GM23338 (cell line): ENCODE measurements at regions not wholly inside any gene's neighbourhood (a gene's known extent, or its start where the extent isn't known, plus 50 kb on each side); places are given as distances from the start of the nearest gene placed in this dataset.

Source experiments
- ATAC-seq: fragments of 200-7000 bp; cut with Tn5 transposase; 3 replicates; pipeline ENCODE4 v1.9.1; 2020
- DNase-seq: peaks from one replicate; pipeline ENCODE4 v3.0.0-alpha.2; 2015; ENCODE audit warnings: low spot score
- H2AFZ ChIP-seq: fragments of 200-600 bp; sonication (generic); 2 replicates; pipeline ENCODE4 v1.8.0; 2016; ENCODE audit warnings: antibody characterized with exemption, mild to moderate bottlenecking, moderate library complexity
- H3F3A ChIP-seq: fragments of 200-600 bp; sonication (generic); replicated peaks from 2 replicates; pipeline ENCODE4 v1.8.0; 2017; ENCODE audit warnings: antibody characterized with exemption, mixed run types, low read depth
- H3K27ac ChIP-seq: fragments of 200-600 bp; sonication (generic); 2 replicates; pipeline ENCODE4 v1.6.1; 2016; ENCODE audit warnings: low read depth
- H3K27me3 ChIP-seq: fragments of 200-600 bp; sonication (generic); 2 replicates; pipeline ENCODE4 v1.8.0; 2016; ENCODE audit warnings: mild to moderate bottlenecking, mixed run types, moderate library complexity; ENCODE audit not compliant: insufficient read depth
- H3K36me3 ChIP-seq: fragments of 200-600 bp; sonication (generic); 2 replicates; pipeline ENCODE4 v1.8.0; 2016; ENCODE audit warnings: mild to moderate bottlenecking; ENCODE audit not compliant: insufficient read depth
- H3K4me1 ChIP-seq: fragments of 200-600 bp; sonication (generic); 2 replicates; pipeline ENCODE4 v1.8.0; 2016; ENCODE audit warnings: mild to moderate bottlenecking, moderate library complexity; ENCODE audit not compliant: insufficient read depth
- H3K4me2 ChIP-seq: fragments of 200-600 bp; sonication (generic); 2 replicates; pipeline ENCODE4 v1.7.1; 2017; ENCODE audit warnings: mixed run types
- H3K4me3 ChIP-seq: fragments of 200-600 bp; sonication (generic); 2 replicates; pipeline ENCODE4 v1.6.1; 2016; ENCODE audit warnings: mixed run types
- H3K79me2 ChIP-seq: fragments of 200-600 bp; sonication (generic); replicated peaks from 2 replicates; pipeline ENCODE4 v1.8.0; 2017; ENCODE audit warnings: mild to moderate bottlenecking; ENCODE audit not compliant: insufficient read depth
- H3K9me2 ChIP-seq: fragments of 200-600 bp; sonication (generic); 2 replicates; pipeline ENCODE4 v1.8.0; 2017; ENCODE audit not compliant: insufficient read depth
- H4K20me1 ChIP-seq: fragments of 200-600 bp; sonication (generic); replicated peaks from 2 replicates; pipeline ENCODE4 v1.8.0; 2017; ENCODE audit warnings: mild to moderate bottlenecking; ENCODE audit not compliant: insufficient read depth
- H3K27ac Mint-ChIP-seq: 2 replicates; pipeline ENCODE4 v1.8.0; 2020; ENCODE audit warnings: inconsistent platforms, mild to moderate bottlenecking, moderate library complexity, mixed read lengths
- H3K27me3 Mint-ChIP-seq: 3 replicates; pipeline ENCODE4 v1.8.0; 2022; ENCODE audit warnings: low read depth, mild to moderate bottlenecking, moderate library complexity, mixed read lengths, inconsistent platforms; ENCODE audit not compliant: insufficient read depth, poor library complexity
- H3K36me3 Mint-ChIP-seq: 3 replicates; pipeline ENCODE4 v1.8.0; 2021; ENCODE audit warnings: low read depth, mild to moderate bottlenecking, inconsistent platforms, moderate library complexity, mixed read lengths
- H3K4me1 Mint-ChIP-seq: 3 replicates; pipeline ENCODE4 v1.8.0; 2020; ENCODE audit warnings: mild to moderate bottlenecking, inconsistent platforms, mixed read lengths
- H3K4me3 Mint-ChIP-seq: 3 replicates; pipeline ENCODE4 v1.8.0; 2021; ENCODE audit warnings: moderate library complexity, mild to moderate bottlenecking, inconsistent platforms, mixed read lengths
- H3K9me3 Mint-ChIP-seq: 3 replicates; pipeline ENCODE4 v1.8.0; 2020; ENCODE audit warnings: moderate library complexity, mild to moderate bottlenecking, inconsistent platforms, mixed read lengths
- EZH2 ChIP-seq: fragments of 200-600 bp; sonication (generic); IDR thresholded peaks from one replicate; pipeline ENCODE4 v1.8.0; 2017; ENCODE audit warnings: antibody characterized with exemption, mild to moderate bottlenecking, low read depth; ENCODE audit not compliant: unreplicated experiment
- EZH2phosphoT487 ChIP-seq: fragments of 200-600 bp; sonication (generic); IDR thresholded peaks from one replicate; pipeline ENCODE4 v1.8.1; 2018; ENCODE audit warnings: antibody characterized with exemption; ENCODE audit not compliant: unreplicated experiment
- POLR2AphosphoS5 ChIP-seq: IDR thresholded peaks from 2 replicates; pipeline ENCODE4 v1.6.1; 2016; ENCODE audit warnings: antibody characterized with exemption, low read depth
- STAT1 ChIP-seq: IDR thresholded peaks from one replicate; pipeline ENCODE4 v1.6.1; 2016; ENCODE audit warnings: antibody characterized with exemption; ENCODE audit not compliant: unreplicated experiment
- ZNF114 ChIP-seq: fragments of 250-450 bp; sonication (Bioruptor Pico); IDR thresholded peaks from 2 replicates; pipeline ENCODE4 v1.5.0; 2020; ENCODE audit warnings: mild to moderate bottlenecking, moderate library complexity
- TF ChIP-seq, protein P1 (sequence below), 2 experiments: fragments of 200-600 bp in 1 of 2; sonication (generic) in 1 of 2; conservative IDR thresholded peaks; 2 replicates each; pipeline versions ENCODE4 v1.5.1 to v1.6.1; 2016 to 2017; ENCODE audit warnings: antibody characterized with exemption in 2 of 2, low read depth in 2 of 2, mild to moderate bottlenecking in 2 of 2, moderate library complexity in 1 of 2
- TF ChIP-seq, protein P2 (sequence below): fragments of 250-450 bp; sonication (Bioruptor Pico); IDR thresholded peaks from 2 replicates; pipeline ENCODE4 v1.5.0; 2020; ENCODE audit warnings: mild to moderate bottlenecking, moderate library complexity
- TF ChIP-seq, protein P3 (sequence below): IDR thresholded peaks from one replicate; pipeline ENCODE4 v1.6.1; 2018; ENCODE audit warnings: antibody characterized with exemption; ENCODE audit not compliant: unreplicated experiment

DNA sequence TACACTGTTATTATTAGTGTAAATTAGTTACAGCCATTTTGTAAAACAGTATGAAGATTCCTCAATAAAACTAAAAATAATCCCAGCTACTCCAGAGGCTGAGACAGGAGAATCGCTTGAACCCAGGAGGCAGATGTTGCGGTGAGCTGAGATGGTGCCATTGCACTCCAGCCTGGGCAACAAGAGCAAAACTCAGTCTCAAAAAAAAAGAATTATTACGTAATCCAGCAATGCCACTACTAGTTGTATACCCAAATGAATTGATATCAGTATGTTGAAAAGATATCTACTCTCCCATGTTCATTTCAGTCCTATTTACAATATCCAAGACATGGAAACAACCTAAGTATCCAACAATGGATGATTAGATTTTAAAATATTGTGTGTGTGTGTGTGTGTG, 313.6 kb downstream of the EPHA4 start (continued):
- TF ChIP-seq, protein P1, sequence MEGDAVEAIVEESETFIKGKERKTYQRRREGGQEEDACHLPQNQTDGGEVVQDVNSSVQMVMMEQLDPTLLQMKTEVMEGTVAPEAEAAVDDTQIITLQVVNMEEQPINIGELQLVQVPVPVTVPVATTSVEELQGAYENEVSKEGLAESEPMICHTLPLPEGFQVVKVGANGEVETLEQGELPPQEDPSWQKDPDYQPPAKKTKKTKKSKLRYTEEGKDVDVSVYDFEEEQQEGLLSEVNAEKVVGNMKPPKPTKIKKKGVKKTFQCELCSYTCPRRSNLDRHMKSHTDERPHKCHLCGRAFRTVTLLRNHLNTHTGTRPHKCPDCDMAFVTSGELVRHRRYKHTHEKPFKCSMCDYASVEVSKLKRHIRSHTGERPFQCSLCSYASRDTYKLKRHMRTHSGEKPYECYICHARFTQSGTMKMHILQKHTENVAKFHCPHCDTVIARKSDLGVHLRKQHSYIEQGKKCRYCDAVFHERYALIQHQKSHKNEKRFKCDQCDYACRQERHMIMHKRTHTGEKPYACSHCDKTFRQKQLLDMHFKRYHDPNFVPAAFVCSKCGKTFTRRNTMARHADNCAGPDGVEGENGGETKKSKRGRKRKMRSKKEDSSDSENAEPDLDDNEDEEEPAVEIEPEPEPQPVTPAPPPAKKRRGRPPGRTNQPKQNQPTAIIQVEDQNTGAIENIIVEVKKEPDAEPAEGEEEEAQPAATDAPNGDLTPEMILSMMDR (conservative IDR thresholded peaks at IDR 0.05; ENCODE audit: low read depth in 2 of 2) = no peak

DNA sequence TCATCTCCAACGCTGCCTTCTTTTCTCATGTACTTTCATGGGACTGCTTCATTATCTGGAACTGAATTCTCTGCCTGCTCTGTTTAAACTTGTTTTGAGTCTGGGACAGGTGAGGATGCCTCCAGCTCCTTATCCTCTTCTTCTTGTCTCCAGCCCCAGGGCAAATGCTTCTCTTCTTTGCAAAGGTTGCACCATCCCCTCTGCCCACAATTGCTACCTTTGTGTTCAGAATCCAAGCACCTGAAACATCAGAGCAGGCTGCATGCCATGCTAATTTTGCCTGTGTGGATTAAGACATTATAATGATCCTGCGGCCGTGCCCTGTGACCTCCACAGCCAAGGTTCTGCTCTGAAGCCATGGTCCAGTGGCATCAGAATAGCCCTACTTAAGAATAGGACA, 309.5 kb downstream of the EPHA4 start:
- Mint-ChIP-seq H3K4me3 (no peak overlapping the region), H3K9me3 (no peaks in the 10 kb centered on the region), H3K36me3 (no peaks in the 10 kb centered on the region), H3K4me1 (no peaks in the 10 kb centered on the region; the same call in 1 of the 3 replicates), H3K27ac (no peak overlapping the region), H3K27me3 (no peaks in the 10 kb centered on the region)
- ATAC-seq (no peak), DNase-seq (no peak)
- Histone ChIP-seq H3K79me2 (no peaks in the 10 kb centered on the region), H3K36me3 (no peaks in the 10 kb centered on the region), H3F3A (no peaks in the 10 kb centered on the region), H3K4me1 (no peaks in the 10 kb centered on the region), H4K20me1 (no peaks in the 10 kb centered on the region), H3K27me3 (no peaks in the 10 kb centered on the region), H2AFZ (peak overlapping the region; percentile 25; the same call in 1 of the 2 replicates), H3K9me2 (no peaks in the 10 kb centered on the region; the same call in 1 of the 2 replicates), H3K4me2 (no peak overlapping the region), H3K27ac (no peak overlapping the region), H3K4me3 (no peak overlapping the region)
- TF ChIP-seq, protein P2, sequence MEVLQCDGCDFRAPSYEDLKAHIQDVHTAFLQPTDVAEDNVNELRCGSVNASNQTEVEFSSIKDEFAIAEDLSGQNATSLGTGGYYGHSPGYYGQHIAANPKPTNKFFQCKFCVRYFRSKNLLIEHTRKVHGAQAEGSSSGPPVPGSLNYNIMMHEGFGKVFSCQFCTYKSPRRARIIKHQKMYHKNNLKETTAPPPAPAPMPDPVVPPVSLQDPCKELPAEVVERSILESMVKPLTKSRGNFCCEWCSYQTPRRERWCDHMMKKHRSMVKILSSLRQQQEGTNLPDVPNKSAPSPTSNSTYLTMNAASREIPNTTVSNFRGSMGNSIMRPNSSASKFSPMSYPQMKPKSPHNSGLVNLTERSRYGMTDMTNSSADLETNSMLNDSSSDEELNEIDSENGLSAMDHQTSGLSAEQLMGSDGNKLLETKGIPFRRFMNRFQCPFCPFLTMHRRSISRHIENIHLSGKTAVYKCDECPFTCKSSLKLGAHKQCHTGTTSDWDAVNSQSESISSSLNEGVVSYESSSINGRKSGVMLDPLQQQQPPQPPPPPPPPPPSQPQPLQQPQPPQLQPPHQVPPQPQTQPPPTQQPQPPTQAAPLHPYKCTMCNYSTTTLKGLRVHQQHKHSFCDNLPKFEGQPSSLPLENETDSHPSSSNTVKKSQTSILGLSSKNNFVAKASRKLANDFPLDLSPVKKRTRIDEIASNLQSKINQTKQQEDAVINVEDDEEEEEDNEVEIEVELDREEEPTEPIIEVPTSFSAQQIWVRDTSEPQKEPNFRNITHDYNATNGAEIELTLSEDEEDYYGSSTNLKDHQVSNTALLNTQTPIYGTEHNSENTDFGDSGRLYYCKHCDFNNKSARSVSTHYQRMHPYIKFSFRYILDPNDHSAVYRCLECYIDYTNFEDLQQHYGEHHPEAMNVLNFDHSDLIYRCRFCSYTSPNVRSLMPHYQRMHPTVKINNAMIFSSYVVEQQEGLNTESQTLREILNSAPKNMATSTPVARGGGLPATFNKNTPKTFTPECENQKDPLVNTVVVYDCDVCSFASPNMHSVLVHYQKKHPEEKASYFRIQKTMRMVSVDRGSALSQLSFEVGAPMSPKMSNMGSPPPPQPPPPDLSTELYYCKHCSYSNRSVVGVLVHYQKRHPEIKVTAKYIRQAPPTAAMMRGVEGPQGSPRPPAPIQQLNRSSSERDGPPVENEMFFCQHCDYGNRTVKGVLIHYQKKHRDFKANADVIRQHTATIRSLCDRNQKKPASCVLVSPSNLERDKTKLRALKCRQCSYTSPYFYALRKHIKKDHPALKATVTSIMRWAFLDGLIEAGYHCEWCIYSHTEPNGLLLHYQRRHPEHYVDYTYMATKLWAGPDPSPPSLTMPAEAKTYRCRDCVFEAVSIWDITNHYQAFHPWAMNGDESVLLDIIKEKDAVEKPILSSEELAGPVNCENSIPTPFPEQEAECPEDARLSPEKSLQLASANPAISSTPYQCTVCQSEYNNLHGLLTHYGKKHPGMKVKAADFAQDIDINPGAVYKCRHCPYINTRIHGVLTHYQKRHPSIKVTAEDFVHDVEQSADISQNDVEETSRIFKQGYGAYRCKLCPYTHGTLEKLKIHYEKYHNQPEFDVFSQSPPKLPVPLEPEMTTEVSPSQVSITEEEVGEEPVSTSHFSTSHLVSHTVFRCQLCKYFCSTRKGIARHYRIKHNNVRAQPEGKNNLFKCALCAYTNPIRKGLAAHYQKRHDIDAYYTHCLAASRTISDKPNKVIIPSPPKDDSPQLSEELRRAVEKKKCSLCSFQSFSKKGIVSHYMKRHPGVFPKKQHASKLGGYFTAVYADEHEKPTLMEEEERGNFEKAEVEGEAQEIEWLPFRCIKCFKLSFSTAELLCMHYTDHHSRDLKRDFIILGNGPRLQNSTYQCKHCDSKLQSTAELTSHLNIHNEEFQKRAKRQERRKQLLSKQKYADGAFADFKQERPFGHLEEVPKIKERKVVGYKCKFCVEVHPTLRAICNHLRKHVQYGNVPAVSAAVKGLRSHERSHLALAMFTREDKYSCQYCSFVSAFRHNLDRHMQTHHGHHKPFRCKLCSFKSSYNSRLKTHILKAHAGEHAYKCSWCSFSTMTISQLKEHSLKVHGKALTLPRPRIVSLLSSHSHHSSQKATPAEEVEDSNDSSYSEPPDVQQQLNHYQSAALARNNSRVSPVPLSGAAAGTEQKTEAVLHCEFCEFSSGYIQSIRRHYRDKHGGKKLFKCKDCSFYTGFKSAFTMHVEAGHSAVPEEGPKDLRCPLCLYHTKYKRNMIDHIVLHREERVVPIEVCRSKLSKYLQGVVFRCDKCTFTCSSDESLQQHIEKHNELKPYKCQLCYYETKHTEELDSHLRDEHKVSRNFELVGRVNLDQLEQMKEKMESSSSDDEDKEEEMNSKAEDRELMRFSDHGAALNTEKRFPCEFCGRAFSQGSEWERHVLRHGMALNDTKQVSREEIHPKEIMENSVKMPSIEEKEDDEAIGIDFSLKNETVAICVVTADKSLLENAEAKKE (CRISPR knock-in tag) = no peak
- TF ChIP-seq EZH2 (no peak), EZH2phosphoT487 (no peak), STAT1 (no peak), POLR2AphosphoS5 (no peak), ZNF114 (no peak)
- TF ChIP-seq, protein P3, sequence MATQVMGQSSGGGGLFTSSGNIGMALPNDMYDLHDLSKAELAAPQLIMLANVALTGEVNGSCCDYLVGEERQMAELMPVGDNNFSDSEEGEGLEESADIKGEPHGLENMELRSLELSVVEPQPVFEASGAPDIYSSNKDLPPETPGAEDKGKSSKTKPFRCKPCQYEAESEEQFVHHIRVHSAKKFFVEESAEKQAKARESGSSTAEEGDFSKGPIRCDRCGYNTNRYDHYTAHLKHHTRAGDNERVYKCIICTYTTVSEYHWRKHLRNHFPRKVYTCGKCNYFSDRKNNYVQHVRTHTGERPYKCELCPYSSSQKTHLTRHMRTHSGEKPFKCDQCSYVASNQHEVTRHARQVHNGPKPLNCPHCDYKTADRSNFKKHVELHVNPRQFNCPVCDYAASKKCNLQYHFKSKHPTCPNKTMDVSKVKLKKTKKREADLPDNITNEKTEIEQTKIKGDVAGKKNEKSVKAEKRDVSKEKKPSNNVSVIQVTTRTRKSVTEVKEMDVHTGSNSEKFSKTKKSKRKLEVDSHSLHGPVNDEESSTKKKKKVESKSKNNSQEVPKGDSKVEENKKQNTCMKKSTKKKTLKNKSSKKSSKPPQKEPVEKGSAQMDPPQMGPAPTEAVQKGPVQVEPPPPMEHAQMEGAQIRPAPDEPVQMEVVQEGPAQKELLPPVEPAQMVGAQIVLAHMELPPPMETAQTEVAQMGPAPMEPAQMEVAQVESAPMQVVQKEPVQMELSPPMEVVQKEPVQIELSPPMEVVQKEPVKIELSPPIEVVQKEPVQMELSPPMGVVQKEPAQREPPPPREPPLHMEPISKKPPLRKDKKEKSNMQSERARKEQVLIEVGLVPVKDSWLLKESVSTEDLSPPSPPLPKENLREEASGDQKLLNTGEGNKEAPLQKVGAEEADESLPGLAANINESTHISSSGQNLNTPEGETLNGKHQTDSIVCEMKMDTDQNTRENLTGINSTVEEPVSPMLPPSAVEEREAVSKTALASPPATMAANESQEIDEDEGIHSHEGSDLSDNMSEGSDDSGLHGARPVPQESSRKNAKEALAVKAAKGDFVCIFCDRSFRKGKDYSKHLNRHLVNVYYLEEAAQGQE = no peak
